ENCODE measurements at regions not wholly inside any gene's neighbourhood (a gene's known extent, or its start where the extent isn't known, plus 50 kb on each side); places are given as distances from the start of the nearest gene placed in this dataset.
"Not testable (repeated sequence)": the region's sequence is repeated elsewhere in the genome, so short reads cannot be mapped to it uniquely, and the experiment has no call there.

- not testable (repeated sequence) for DNase-seq (ENCODE audit: low read depth)
These were observed 1677.0 kb downstream of the C4orf33 start for GRCh38 chr4:130772966-130773365.

DNA sequence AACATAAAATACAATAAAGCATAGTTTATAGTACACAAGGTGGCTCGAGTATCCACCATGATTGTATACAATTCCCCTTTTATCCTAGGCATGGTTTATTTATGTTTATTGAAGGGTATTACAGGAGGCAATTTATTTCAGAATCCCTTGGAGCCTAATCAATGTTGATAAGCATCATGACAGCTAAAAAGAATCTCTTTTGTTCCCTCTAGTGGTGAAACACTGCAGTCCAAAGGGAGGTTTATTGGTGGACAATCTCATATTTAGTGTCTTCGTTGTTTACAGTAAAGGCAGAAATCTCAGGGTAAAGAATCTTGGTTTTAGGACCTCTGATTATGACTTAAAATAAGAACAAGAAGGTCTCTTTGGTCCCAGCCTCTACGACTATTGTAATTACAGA is 1712.5 kb downstream of the C4orf33 start:
- DNase-seq (ENCODE audit: low read depth): no peak

- DNase-seq (ENCODE audit: low read depth): no peak
These were observed 1716.3 kb downstream of the C4orf33 start for GRCh38 chr4:130812117-130812765.

DNA sequence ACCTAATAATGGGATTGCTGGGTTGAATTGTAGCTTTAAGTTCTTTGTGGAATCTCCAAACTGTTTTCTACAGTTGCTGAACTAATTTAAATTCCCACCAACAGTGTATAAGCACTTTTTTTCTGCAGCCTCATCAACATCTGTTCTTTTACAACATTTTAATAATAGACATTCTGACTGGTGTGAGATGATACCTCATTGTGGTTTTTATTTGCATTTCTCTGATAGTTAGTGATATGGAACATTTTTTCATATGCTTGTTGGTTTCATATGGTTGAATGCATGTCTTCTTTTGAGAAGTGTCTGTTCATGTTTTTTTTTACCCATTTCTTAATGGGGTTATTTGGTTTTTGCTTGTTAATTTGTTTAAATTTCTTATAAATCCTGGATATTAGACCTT is 1718.9 kb downstream of the C4orf33 start:
- DNase-seq (ENCODE audit: low read depth): no peak

DNA sequence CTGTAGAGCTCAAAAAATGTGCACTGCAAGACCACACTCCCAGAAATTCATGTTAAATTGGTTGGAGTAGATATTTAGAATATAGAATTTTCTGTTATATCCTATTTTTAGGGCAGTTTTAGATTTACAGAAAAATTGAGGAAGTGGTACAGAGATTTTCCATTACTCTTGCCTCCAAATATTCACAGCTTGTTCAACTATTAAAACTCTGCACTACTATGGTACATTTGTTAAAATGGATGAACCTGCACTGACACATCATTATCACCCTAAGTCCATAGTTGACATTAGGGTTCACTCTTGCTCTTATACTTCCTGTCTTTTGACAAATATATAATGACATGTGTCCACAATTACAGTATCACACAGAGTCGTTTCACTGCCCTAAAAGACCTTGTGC is 1724.5 kb downstream of the C4orf33 start:
- DNase-seq (ENCODE audit: low read depth): no peak

DNA sequence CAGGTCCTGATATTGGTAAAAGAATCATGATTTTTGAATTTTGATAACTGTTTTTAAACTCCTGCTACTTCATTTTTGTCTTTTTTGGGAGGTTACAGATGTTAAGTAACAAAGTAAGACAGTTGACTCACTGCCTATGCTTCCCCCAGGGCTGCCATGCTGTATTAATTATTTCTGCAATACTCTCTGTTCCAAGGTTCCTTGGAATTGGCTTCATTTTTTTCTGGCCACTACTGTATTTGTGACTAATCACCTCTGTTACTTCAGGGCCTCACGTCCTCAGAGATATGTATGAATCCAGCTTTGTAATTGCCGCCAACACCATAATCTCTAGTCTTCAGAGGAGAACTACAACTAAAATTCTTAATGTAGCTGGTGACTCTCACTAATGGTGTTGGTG is 1729.3 kb downstream of the C4orf33 start:
- DNase-seq (ENCODE audit: low read depth): peak; percentile 58

DNA sequence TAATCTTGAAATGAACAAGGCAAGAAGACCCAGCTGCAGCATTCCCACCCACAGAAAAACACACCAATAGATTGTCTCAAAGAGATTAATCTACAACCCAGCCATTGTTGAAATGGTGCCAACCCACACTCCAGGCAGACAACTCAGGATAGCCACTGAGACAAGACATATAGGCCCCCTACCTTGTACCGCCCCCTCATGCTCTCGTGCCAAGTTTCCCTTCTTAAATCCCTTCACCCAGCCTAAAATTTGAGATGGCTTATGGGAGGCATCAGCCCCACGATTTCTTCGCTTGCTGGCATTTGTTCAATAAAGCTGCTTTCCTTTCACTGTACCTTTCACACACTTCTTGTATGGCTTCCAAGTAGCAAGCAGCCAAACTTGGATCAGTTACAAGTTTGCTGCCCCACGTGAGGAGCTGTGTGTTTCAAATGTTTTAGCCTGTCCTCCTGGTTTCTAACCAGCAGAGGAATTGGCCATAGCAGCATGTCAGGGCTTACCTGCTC is 1754.1 kb downstream of the C4orf33 start:
- peak; percentile 14 for DNase-seq (ENCODE audit: low read depth)

- no peak for DNase-seq (ENCODE audit: low read depth)
These were observed 1755.2 kb downstream of the C4orf33 start for GRCh38 chr4:130851107-130851506.

DNA sequence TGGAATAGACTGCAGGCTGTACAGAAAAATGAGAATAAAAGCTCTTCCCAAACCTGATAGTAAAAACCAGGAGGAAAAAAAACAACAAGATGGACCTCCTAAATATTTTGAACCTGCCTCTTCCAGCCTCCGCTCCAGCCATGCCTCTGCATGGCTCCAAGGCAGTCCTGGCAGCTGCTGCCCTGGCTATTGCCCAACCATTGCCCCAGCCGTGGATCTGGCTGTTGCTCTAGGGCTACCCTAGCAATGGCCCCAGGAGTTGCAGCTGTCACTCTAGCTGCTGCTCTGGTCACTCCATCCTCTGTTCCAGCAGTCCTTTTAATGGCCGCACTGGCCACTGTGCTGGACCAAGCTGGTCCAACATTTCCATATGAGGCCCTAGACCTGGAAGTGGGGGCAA is 1756.0 kb downstream of the C4orf33 start:
- no peak for DNase-seq (ENCODE audit: low read depth)

- DNase-seq (ENCODE audit: low read depth): no peak
These were observed 1759.6 kb downstream of the C4orf33 start for GRCh38 chr4:130855533-130855932.

- no peak for DNase-seq (ENCODE audit: low read depth)
These were observed 1764.0 kb downstream of the C4orf33 start for GRCh38 chr4:130859991-130860390.

DNA sequence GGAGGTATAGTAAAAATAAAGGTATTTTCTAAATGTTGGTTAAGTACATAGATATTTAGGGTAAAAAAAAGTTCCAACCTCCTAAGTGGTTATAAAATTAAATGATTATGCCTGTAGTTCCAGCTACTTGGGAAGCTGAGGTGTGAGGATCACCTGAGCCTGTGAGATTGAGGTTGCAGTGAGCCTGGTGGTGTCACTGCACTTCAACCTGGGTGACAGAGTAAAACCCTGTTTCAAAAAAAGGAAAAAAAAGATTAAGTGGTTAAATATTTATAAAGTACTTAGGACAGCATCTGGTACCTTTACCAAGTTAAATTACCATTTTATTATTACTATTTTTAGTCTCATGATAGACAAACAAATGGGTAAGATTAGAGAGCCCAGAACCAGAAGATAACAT is 1801.0 kb downstream of the C4orf33 start:
- no peak for DNase-seq (ENCODE audit: low read depth)

- no peak for DNase-seq (ENCODE audit: low read depth)
These were observed 1805.4 kb downstream of the C4orf33 start for GRCh38 chr4:130901321-130901720.

GRCh38 chr4:130922955-130923354 is 1827.0 kb downstream of the C4orf33 start:
- no peak for DNase-seq (ENCODE audit: low read depth)

- DNase-seq (ENCODE audit: low read depth): no peak
These were observed 1859.6 kb downstream of the C4orf33 start for GRCh38 chr4:130955520-130955919.

GRCh38 chr4:130985371-130985770 is 1889.4 kb downstream of the C4orf33 start:
- DNase-seq (ENCODE audit: low read depth): no peak

DNA sequence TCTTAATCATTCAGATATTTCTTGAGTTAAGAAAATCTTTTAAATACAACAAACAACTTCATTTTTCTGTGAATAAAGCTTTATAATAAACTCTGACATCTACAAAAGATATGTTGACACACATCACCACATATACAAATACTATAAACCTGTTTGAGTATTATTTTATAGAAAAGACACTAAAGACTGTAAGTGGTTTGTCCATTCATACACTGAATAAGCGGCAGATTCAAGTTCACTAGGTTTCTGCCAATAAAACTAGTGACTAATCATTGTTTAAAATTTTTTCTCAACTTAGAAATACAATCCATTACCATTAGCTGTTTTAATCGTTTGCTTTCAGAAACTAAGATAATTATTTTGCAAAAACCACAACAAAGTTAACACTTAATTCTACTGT is 1900.0 kb downstream of the C4orf33 start:
- no peak for DNase-seq (ENCODE audit: low read depth)

DNA sequence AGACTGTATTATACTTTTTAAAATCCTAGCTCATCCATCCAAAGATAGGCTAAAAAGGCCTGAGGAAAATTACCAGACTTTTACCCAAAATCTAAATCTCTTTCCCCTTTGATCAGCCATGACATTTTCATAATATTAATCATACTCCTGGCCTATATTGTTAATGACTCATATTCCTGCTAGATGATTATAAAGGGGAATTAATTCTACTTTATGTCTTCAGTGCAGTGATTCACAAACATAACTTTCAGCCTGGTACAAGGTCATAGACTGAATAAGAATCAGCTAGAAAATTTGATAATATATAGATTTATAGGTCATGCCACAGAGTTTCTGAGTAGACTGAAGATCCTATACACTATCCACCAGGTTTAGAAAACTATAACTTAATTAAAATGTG is 1905.4 kb downstream of the C4orf33 start:
- no peak for DNase-seq (ENCODE audit: low read depth)

DNA sequence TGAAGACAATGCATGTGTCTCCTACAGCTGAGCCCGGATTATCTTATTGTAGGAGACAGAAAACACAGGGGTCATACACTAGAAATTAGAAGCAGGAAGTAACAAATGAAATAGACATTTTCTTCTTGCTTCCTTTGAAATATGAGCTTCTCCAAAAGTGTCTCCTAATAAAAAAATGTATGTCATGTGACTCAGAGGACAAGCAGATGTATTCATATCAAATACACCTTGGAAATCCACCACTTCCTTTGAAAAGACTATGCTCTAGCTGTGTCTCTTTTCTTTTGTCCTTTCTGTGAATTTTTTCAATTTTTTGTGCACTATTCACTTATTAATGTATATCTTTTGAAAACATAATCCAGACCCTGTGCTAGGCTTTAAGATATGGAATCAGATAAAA is 1906.2 kb downstream of the C4orf33 start:
- DNase-seq (ENCODE audit: low read depth): no peak

GRCh38 chr4:131006388-131006787 is 1910.4 kb downstream of the C4orf33 start:
- DNase-seq (ENCODE audit: low read depth): no peak

DNA sequence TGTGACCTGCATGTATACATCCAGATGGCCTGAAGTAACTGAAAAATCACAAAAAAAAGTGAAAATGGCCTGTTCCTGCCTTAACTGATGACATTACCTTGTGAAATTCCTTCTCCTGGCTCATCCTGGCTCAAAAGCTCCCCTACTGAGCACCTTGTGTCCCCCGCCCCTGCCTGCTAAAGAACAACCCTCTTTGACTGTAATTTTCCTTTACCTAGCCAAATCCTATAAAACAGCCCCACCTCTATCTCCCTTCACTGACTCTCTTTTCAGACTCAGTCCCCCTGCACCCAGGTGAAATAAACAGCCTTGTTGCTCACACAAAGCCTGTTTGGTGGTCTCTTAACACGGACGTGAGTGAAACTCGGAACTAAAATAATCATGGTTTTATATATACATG is 1916.0 kb downstream of the C4orf33 start:
- DNase-seq (ENCODE audit: low read depth): not testable (repeated sequence)

DNA sequence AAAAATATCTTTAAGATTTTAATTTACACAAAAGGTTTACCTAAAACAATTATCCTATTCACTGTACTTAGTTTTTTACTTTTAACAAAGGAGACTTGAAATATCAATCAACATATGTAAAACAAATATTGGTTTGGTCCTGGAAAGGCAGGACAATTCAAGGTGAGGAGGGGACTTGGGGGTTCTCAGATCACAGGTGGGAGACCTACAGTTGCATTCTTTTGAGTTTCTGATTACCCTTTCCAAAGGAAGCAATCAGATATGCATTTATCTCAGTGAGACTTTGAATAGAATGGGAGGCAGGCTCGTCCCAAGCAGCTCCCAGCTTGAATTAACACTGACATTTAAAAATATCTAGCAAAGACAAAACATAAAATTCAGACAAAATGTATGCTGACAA is 1917.3 kb downstream of the C4orf33 start:
- DNase-seq (ENCODE audit: low read depth): no peak

DNA sequence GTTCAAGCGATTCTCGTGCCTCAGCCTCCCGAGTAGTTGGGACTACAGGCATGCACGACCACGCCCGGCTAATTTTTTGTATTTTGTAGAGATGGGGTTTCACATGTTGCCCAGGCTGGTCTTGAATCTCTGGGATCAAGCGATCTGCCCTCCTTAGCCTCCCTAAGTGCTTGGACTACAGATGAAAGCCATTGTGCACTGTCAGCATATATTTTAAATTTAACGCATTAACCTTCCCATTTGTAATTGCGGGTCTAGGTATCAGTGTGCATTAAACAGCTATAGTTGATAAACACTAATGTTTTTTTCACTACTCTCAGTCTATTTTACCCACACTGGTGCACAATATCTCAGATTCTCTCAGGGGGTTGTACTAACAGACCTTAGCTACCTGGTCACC is 1930.8 kb downstream of the C4orf33 start:
- no peak for DNase-seq (ENCODE audit: low read depth)

GRCh38 chr4:131044368-131044767 is 1948.4 kb downstream of the C4orf33 start:
- no peak for DNase-seq (ENCODE audit: low read depth)

All from fibroblast of the conjunctiva (primary cell).